GM18861 (cell line): ENCODE measurements at regions not wholly inside any gene's neighbourhood (a gene's known extent, or its start where the extent isn't known, plus 50 kb on each side); places are given as distances from the start of the nearest gene placed in this dataset.

Source experiments
- ATAC-seq: cut with Tn5 transposase; IDR thresholded peaks from one replicate; pipeline ENCODE4 v1.9.1; 2021; ENCODE audit not compliant: unreplicated experiment

GRCh38 chr21:31566611-31567010 is 92.9 kb upstream of the SOD1 start:
- ATAC-seq: no peak

- no peak for ATAC-seq
Measured at GRCh38 chr21:31566064-31566463, 93.4 kb upstream of the SOD1 start.

DNA sequence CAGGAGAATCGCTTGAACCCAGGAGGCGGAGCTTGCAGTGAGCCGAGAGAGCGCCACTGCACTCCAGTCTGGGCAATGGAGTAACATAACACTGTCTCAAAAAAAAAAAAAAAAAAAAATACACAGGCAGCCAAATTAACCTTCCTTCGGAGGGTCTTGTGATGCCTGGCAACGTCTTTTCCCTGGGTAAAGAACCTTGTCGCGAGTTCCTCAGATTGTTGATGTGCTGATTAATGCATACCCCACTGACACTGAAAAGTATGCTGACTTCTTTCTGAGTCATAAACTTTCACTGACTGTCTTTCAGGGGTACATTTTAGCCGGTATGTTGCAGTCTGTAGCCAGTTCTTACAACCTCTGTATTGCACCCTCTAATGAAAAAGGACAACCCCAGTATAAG is 95.1 kb upstream of the SOD1 start:
- no peak for ATAC-seq

DNA sequence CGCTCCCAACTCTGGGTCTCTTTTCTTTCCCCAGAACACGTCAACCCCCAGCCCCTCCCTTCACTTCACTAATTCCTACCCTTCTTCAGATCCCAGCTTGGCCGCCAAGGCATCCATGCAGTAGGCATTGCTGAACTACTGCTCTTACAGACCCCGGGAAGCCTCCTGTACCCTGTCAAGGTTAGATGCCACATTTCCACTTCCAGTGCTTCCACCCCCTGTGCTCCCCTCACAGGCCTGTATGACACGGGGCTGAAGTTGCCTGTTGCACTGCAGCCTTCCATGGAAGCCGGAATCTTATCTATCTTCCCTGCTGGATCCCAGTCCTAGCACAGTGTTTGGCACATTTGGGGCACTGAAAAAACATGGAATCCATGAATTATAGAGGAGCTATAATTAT is 99.0 kb upstream of the SOD1 start:
- no peak for ATAC-seq

- ATAC-seq: peak; percentile 62
Measured at GRCh38 chr21:31559368-31560119, 99.9 kb upstream of the SOD1 start.

DNA sequence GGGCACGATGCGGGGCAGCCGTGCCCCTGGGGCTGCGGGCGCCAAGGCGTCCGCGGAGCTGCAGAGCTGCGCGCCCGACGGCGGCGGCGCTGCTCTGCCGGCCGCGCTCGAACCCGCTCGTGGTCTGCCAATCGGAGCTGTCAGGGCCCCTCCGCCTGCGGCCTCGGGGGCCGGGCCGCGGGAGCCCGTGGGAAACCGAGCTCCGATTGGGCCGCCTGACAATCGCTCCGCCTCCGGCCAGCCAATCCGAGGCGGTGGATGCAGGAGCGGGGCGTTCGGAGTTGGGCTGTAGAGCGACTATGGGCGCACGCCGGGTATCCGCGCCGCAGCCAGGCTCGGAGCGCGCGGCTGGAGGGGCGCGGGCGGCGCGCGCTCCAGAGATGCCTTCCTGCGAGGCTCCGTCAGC is 100.5 kb upstream of the SOD1 start:
- peak; percentile 85 for ATAC-seq

DNA sequence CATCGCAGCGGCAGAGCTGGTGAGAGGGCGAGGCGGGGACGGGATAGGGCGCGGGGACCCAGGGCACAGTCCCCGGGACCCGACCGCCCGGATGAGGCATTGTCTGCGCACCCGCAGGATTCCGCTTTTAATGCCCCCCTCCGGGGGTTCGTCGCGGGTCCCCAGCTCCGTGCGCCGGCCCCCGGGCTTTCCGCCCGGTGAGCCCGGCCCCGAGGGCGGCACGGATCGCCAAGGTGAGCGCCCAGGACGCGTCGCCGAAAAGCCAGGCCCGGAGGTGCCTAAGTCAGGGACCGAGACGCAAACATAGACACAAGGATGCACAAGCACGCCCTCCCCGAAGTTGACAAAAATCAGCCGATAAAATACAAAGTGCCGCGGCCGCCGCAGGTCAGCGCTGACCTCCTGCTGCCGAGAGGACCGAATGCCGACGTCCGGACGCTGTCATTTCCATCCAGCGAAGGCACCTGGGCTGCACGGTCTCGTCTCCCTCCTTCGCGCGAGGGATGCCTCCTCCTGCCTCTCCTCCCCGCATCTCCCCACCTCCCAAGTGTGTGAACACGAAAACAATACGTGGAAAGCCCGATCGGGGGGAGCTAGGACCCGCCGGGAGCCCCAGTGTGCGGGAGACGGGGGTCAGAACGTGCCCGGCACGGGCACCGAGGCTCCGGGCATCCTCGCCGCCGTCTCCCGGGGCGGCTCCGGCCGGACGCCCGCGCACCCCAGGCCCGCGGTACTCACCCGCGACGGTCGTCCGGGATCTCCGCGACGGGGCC is 101.1 kb upstream of the SOD1 start:
- no peak for ATAC-seq

- no peak for ATAC-seq
Measured at GRCh38 chr21:31557421-31558188, 101.9 kb upstream of the SOD1 start.

DNA sequence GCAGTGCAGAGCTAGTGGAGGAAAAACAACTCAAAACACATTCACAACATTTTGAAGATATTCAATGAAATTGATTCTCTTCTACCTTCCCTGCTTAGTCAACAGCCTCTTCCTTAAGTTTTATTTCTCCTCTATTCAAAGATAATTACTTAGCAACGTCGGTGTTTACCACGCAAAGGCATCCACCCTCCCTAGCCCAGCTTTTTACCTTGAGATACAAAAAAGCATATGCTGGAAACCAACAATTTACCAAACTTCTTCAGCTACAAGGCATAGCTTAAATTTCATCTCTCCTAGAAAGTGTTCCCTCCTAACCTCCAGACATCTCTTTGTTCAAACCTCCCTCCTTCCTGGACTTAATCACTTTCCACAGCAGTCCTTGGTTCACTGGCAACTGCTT is 102.8 kb upstream of the SOD1 start:
- ATAC-seq: no peak

DNA sequence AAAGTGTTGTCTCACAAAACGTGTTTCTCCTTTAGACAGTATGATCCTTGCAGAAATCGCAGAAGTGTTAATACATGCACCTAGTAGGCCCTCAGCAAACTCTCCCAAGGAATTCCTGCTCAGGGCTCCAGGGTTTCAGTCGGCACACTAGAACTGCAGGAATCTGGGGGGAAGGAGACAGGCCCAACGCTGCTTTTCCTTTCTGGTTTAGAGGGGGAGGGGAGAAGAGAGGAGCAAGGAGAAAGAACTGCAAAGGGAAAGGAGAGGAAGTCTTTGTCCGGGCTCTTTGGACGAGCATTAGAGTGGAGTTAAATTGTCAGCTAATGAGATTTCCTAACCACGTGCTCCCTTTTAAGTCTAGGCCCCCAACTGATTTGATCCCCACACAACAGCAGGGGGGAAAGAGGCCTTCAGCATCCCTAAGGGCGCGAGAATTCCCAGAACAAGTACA is 103.7 kb upstream of the SOD1 start:
- no peak for ATAC-seq

GRCh38 chr21:31554511-31555022 is 104.9 kb upstream of the SOD1 start:
- peak; percentile 55 for ATAC-seq

DNA sequence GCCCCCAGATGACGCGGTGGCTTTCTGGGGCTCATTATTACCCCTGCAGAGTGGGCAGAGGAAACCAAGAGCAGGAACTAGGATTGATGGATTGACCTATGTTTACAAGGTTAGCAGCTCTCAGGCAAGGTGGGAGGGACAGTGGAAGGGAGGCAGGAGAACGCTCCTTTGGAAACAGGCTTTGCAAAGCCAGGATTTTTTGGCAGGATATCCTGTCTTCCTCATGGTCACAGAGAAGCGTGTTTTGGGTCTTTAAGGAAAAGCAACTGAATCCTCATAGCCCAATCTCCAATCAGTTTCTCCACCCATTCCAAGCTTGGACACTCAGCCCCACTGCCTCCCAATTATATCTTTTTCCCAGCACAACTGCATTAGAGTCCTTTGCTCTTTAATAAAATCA is 105.6 kb upstream of the SOD1 start:
- no peak for ATAC-seq

GRCh38 chr21:31553461-31553860 is 106.0 kb upstream of the SOD1 start:
- no peak for ATAC-seq

GRCh38 chr21:31552826-31553225 is 106.7 kb upstream of the SOD1 start:
- ATAC-seq: no peak

DNA sequence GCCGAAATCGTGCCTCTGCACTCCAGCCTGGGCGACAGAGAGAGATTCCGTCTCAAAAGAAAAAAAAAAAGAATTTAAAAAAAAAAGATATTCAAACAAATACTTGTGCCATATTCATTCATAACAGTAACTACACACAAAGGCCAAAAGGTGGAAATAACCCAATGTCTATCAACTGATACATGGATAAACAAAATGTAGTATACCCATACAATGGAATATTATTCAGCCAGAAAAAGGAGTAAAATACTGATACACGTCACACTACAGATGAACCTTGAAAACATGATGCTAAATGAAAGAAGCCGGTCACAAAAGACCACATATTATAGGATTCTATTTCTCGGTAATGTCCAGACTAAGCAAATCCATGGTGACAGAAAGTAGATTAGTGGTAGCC is 109.4 kb upstream of the SOD1 start:
- ATAC-seq: no peak

- no peak for ATAC-seq
Measured at GRCh38 chr21:31548688-31549087, 110.8 kb upstream of the SOD1 start.

DNA sequence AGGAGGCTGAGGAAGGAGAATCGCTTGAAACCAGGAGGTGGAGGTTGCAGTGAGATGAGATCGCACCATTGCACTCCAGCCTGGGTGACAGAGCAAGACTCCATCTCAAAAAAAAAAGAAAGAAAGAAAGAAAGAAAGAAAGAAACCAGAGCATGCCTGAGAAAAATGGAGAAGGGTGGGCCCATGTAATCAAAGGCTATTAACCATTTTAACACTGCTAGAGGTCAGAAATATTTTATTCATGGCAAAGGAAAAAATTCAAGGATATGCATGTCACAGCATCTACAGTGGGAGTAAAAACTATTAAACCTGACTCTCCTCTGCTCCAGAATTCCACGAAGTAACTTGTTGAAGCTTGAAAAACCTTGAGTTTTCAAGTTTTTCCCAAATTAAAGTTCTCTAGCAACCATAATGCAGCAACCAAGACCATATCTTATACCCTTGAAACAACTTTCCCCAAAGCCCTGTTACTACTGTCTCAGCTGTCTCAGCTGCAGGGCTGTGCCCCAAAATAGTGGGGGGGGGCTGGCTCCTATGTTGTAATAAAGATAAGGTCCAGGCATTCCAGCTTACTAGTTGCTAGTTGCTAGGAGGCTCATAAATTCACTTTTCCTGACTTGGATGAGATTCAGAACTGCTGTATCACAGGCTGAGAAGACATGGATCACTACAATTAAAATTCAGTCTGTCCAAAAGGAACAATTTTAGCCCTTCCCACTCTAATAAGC is 112.9 kb upstream of the SOD1 start:
- ATAC-seq: no peak

DNA sequence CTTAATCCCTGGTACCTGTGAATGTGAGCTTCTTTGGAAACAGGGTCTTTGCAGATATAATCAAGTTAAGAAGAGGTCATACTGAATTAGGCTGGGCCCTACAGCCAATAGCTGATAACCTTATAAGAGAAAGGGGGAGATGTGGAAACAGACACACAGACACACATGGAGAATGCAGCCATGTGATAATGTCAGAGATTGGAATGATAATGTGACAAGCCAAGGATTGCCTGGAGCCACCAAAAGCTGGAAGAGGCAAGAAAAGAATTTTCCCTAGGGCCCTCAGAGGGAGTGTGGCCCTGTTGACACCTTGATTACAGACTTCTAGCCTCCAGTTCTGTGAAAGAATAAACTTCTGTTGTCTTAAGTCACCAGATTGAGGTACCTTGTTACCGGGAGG is 114.5 kb upstream of the SOD1 start:
- no peak for ATAC-seq

DNA sequence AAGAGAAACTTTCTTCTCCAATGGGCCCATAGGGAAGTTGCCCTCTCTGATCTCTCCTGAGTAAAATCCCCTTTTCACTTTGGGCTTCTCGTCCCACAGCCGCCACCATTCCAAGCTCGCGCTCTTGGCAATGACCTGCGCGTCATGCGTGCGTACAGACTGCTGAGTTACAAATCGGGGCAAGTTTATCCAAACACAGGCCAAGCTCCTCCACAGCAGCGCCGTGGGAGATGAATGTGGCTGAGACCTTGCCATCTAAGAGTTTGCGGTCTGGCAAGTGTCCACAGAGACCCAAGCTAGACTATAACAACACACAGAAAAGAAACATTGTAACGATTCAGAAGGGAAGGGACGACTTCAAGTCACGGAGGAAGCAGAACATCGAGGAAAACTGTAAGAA is 116.3 kb upstream of the SOD1 start:
- no peak for ATAC-seq

- no peak for ATAC-seq
Measured at GRCh38 chr21:31538816-31539215, 120.7 kb upstream of the SOD1 start.
